ENCODE measurements at regions not wholly inside any gene's neighbourhood (a gene's known extent, or its start where the extent isn't known, plus 50 kb on each side); places are given as distances from the start of the nearest gene placed in this dataset.

- Histone ChIP-seq H3K9ac (ENCODE audit: low read length) (no peak overlapping the region), H3K4me1 (ENCODE audit: low read length) (0 out of 2 replicates have a peak, but pooled peaks cover 3% of the 10 kb centered on the region), H3K27ac (ENCODE audit: low read length) (no peak overlapping the region), H3K9me3 (ENCODE audit: insufficient read depth, low read length) (no peaks in the 10 kb centered on the region), H3K4me2 (ENCODE audit: low read length) (no peak overlapping the region; the same call in 1 of the 2 replicates), H2AFZ (ENCODE audit: low read depth, low read length) (no peak overlapping the region), H3K36me3 (replicated peaks; ENCODE audit: low read depth, low read length) (no peaks in the 10 kb centered on the region), H3K27me3 (ENCODE audit: low read depth, low read length) (no peaks in the 10 kb centered on the region; the same call in none of the 2 replicates), H3K79me2 (ENCODE audit: low read length) (no peaks in the 10 kb centered on the region), H4K20me1 (ENCODE audit: insufficient read depth, low read length) (no peaks in the 10 kb centered on the region), H3K4me3 (ENCODE audit: low read length) (no peak overlapping the region)
- no peak for TF ChIP-seq EZH2phosphoT487 (IDR thresholded peaks at IDR 0.05; ENCODE audit: low read depth)
- TF ChIP-seq CTCF (IDR thresholded peaks at IDR 0.05; ENCODE audit: low read depth, low read length): no peak
Observed at GRCh38 chr9:88596376-88596775, 61.4 kb downstream of the NXNL2 start.

GRCh38 chr9:88604836-88605511 is 70.0 kb downstream of the NXNL2 start:
- H3K9me3 ChIP-seq (ENCODE audit: insufficient read depth, low read length): no peaks in the 10 kb centered on the region
- no peaks in the 10 kb centered on the region for H3K4me1 ChIP-seq (ENCODE audit: low read length)
- no peak overlapping the region for H3K9ac ChIP-seq (ENCODE audit: low read length)
- no peaks in the 10 kb centered on the region for H3K79me2 ChIP-seq (ENCODE audit: low read length)
- H3K27ac ChIP-seq (ENCODE audit: low read length): no peak overlapping the region
- no peaks in the 10 kb centered on the region for H3K27me3 ChIP-seq (ENCODE audit: low read depth, low read length)
- no peak overlapping the region for H3K4me3 ChIP-seq (ENCODE audit: low read length)
- H2AFZ ChIP-seq (ENCODE audit: low read depth, low read length): no peak overlapping the region
- H3K36me3 ChIP-seq (replicated peaks; ENCODE audit: low read depth, low read length): no peaks in the 10 kb centered on the region
- TF ChIP-seq CTCF (IDR thresholded peaks at IDR 0.05; ENCODE audit: low read depth, low read length) (no peak), EZH2phosphoT487 (IDR thresholded peaks at IDR 0.05; ENCODE audit: low read depth) (no peak)
- no peaks in the 10 kb centered on the region for H4K20me1 ChIP-seq (ENCODE audit: insufficient read depth, low read length)
- H3K4me2 ChIP-seq (ENCODE audit: low read length): no peak overlapping the region

- Histone ChIP-seq H3K4me1 (ENCODE audit: low read length) (no peaks in the 10 kb centered on the region), H3K27me3 (ENCODE audit: low read depth, low read length) (no peaks in the 10 kb centered on the region), H3K4me3 (ENCODE audit: low read length) (no peak overlapping the region), H3K36me3 (replicated peaks; ENCODE audit: low read depth, low read length) (no peaks in the 10 kb centered on the region), H2AFZ (ENCODE audit: low read depth, low read length) (no peak overlapping the region), H3K27ac (ENCODE audit: low read length) (no peak overlapping the region), H3K4me2 (ENCODE audit: low read length) (no peak overlapping the region), H4K20me1 (ENCODE audit: insufficient read depth, low read length) (no peaks in the 10 kb centered on the region), H3K79me2 (ENCODE audit: low read length) (no peaks in the 10 kb centered on the region), H3K9ac (ENCODE audit: low read length) (no peak overlapping the region), H3K9me3 (ENCODE audit: insufficient read depth, low read length) (no peaks in the 10 kb centered on the region)
- TF ChIP-seq CTCF (IDR thresholded peaks at IDR 0.05; ENCODE audit: low read depth, low read length) (no peak), EZH2phosphoT487 (IDR thresholded peaks at IDR 0.05; ENCODE audit: low read depth) (no peak)
Observed at GRCh38 chr9:88605512-88606362, 70.8 kb downstream of the NXNL2 start.

GRCh38 chr9:88614359-88614758 is 79.4 kb downstream of the NXNL2 start:
- Histone ChIP-seq H3K79me2 (ENCODE audit: low read length) (no peaks in the 10 kb centered on the region), H3K27me3 (ENCODE audit: low read depth, low read length) (no peaks in the 10 kb centered on the region), H2AFZ (ENCODE audit: low read depth, low read length) (no peak overlapping the region), H3K36me3 (replicated peaks; ENCODE audit: low read depth, low read length) (no peaks in the 10 kb centered on the region), H4K20me1 (ENCODE audit: insufficient read depth, low read length) (no peaks in the 10 kb centered on the region), H3K27ac (ENCODE audit: low read length) (no peak overlapping the region), H3K9me3 (ENCODE audit: insufficient read depth, low read length) (no peaks in the 10 kb centered on the region), H3K4me3 (ENCODE audit: low read length) (no peak overlapping the region), H3K4me1 (ENCODE audit: low read length) (no peaks in the 10 kb centered on the region), H3K4me2 (ENCODE audit: low read length) (no peak overlapping the region), H3K9ac (ENCODE audit: low read length) (no peak overlapping the region)
- TF ChIP-seq CTCF (IDR thresholded peaks at IDR 0.05; ENCODE audit: low read depth, low read length): no peak
- TF ChIP-seq EZH2phosphoT487 (IDR thresholded peaks at IDR 0.05; ENCODE audit: low read depth): no peak
